ENCODE measurements at regions not wholly inside any gene's neighbourhood (a gene's known extent, or its start where the extent isn't known, plus 50 kb on each side); places are given as distances from the start of the nearest gene placed in this dataset.

DNA sequence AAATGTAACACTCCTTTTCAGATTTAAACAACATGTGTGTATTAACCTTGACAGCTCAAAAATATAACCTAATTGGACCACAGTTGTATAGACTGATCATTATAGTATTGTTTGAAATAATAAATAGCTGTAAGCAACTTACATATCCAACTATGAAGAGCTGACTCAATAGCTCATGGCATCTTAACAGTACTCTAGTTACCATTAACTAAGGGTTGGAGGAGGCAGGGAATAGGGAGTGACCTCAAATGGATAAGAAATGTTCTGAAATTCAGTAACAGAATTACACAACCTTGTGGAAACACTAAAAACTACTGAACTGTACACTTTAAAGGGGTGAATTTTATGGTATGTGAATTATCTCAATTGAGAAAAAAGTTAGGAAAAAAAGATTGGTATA lies 136.5 kb upstream of the CPEB2 start:
- DNase-seq (ENCODE audit: extremely low read depth in 1 of 11, low read depth in 9 of 11, low spot score in 4 of 11), result no peak

DNA sequence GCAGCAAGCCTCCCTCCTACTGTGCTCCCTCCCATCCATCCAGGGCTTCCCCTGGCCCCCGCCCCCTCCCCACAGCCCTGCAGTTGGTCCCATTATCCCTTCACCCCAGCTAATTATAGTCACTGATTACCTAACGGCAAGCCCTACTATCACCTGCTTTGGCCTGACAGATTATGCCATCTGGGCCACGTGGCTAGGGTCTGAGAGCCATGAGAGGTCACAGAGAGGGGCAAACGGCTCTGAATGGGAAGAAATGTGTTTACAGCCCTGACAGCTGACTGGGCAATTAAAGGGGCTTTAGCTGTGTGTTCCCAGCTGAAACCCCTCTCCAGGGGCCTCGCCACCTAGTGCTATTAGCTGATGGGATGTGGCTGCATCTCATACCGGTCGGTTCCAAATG lies 134.4 kb upstream of the CPEB2 start:
- DNase-seq (ENCODE audit: extremely low read depth in 1 of 11, low read depth in 9 of 11, low spot score in 4 of 11), result no peak

DNA sequence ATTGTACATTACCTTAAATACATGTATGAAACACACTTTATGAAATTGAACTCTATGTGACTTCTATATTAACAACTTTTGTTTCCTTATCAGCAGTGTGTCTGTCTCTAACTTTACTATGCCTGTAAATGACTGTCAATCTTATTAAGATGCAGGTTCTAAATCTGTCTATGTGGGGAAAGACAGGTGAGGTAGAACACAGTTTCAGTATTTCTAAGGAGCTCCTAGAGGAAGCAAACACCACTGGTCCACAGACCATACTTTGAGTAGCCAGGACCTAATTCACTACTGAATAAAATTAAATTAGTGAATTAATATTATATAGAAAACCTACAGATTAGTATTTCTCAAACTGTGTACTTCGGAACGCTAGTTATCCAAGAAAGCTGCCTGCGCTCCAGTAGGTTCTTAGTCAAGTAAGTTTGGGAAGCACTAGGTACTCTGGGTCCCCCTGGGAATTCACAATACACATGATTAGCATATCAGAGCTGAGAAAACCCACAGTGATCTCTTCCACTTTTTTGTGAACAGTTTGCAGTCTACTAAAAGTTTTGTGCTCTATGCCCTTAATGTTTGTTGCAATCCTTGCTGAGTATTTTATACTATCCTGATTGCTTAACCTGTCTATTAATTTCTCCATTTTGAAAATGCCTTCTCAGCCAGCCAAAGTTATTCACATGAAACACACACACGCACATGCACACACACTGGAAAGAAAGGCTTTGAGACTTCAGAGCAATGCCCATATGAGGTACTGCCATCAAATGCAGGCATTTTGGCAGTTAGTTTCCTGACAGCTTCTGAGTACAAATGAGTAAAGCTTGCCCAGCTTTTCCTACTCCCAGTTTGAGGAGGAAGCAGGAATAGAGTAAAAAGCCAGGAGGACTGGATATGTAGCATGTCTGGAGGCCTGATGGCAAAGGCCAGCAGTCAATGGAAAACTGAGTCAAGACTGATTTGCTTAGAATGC lies 133.6 kb upstream of the CPEB2 start:
- DNase-seq (ENCODE audit: extremely low read depth in 1 of 11, low read depth in 9 of 11, low spot score in 4 of 11), result no peak

DNA sequence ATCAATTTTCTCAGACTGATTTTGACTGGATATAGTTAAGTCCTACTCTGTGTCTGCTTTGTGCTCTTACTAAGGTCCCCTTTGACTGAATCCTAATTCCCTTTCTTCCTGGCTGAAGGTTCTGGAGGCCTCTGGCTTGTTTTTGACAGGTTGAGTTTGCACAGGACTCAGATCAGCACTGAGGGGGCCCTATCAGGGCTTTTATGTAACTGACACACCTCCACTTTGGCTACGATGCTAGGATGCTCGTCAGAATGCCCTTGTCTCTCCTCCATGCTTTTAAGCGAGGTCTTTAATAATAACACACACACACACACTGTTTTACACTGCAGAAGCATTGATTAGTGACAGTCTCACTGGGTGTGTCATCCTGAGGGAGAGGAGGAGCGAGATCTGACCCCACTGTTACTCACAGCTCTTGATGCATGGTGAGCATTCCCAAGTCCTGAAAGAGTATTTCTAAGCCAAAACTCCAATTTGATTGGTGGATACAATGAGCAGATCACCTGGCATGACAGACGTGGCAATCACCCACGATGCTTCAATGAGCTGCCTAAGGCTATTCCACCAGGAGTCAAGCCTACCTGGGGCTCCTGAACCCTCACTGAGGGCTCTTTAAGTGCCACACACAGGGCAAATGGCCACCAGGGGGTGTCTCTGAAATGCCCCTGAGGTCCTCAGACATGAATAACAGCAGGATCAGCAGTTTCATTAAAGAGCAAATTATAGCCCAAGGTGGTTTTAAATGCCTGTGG lies 130.4 kb upstream of the CPEB2 start:
- no peak for DNase-seq (ENCODE audit: extremely low read depth in 1 of 11, low read depth in 9 of 11, low spot score in 4 of 11)

DNA sequence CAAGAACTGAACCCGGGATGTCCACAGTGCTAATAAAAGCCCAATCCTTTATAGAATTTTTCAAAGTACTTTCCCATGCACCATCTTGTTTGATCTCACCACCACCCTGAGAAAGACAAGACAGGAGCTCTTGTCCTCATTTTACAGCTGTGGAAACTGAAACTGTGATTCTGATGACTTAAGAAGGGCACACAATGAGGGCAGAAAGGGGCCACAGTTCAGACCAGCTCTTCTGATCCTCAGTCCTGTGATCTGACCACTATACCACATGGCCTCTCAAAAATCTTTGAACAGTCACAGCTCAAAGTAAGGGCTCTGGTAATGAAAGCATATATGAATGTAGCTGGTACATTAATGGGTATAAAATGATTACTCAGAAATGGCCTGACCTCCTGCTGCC lies 127.3 kb upstream of the CPEB2 start:
- DNase-seq (ENCODE audit: extremely low read depth in 1 of 11, low read depth in 9 of 11, low spot score in 4 of 11), result no peak

DNA sequence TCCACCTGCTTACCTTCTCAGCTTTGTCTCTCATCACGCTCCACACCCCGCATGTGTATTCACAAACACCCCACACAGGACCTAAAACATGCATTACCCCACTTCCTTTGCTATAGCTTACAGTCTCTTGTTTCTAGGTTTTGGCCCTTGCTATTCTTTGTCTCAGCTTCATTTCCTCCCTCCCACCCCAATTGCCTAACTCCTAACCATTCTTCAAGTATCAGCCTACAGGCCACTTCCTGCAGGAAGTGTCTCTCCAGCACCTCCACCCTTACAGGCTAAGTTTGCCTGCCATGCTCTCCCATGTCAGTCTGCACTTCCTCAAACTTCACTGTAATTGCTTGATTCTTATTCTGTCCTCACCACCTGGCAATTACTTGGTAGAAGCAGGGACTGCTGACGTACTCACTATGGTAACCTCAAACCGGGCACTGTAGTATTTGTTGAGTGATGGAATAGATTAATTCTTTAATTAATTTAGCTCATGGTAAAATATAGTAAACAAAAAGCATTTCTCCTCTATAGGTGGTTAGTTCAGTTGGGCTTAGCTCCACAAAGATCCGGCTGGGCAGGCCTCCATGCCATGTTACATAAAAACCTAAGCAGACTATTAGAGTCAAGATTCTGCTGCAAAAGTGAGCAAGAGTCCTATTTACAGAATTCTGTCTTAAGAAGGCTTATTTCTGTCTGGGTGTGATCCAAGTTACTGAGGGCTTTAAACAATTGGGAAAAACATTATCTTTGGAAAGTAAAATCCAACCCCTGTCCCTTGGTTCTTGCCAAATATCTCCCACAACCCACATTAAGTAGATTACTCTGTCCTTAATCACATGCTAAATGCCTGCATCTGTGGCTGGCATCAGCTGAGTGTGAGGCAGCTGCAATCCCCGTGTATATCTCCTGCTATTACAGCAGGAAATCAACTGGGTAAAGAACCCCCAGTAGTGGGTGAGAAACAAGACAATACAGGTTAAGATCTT lies 124.7 kb upstream of the CPEB2 start:
- no peak for DNase-seq (ENCODE audit: extremely low read depth in 1 of 11, low read depth in 9 of 11, low spot score in 4 of 11)

DNA sequence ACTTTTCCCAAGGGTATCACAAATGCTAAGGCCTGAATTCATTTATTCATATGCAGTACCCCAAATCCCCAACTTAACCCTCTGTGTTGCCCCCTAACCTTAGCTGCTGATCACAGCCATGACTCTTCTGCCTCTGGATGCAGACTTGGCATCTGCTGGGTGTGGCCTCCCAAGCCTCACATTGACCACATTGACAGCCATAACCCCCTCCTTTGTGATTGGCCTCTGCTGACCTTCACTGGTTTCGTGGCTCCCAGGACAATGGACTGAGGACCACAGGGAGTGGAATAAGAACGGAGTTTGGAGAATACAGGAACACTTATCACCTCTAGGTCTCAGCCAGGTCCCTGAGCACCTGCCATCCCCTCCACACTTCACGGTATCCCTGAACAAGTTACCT lies 123.6 kb upstream of the CPEB2 start:
- no peak for DNase-seq (ENCODE audit: extremely low read depth in 1 of 11, low read depth in 9 of 11, low spot score in 4 of 11)

DNA sequence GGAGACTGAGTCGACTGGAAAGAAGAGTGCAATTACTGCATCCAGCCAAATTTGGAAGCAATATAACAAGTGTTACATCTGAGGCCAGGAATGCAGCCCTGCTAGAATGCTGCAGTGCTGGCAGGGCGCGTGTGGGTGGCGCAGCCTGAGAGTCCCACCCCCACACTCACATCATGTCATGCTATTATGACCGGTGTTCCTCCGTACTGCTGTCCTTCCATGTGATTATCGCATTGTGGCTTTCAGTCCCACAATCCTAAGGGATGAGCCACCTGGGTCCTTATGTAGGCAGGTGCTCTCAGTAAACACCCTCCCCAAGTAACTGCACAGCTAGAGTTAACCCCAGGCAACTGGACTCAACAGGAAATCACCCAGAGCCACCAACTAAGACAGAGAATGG lies 122.6 kb upstream of the CPEB2 start:
- no peak for DNase-seq (ENCODE audit: extremely low read depth in 1 of 11, low read depth in 9 of 11, low spot score in 4 of 11)

DNA sequence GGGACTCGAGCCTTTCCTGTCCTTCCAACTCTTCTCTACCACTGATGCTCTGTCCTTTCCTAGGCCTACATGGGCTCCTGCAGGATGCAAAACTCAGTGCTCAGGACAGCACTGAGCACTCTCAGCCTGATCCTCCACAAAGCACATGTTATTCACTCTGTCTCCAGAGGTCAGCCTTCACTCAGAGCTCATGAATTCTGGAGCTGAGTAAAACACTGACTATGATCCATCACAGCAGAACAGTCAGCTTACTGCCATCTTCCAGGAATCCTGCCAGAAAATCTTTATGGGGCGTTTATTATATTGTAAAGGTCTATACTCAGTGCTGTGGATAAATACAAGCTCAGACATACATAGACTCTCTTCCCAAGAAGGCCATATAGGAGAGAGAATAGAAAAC lies 121.5 kb upstream of the CPEB2 start:
- DNase-seq (ENCODE audit: extremely low read depth in 1 of 11, low read depth in 9 of 11, low spot score in 4 of 11), result no peak

DNA sequence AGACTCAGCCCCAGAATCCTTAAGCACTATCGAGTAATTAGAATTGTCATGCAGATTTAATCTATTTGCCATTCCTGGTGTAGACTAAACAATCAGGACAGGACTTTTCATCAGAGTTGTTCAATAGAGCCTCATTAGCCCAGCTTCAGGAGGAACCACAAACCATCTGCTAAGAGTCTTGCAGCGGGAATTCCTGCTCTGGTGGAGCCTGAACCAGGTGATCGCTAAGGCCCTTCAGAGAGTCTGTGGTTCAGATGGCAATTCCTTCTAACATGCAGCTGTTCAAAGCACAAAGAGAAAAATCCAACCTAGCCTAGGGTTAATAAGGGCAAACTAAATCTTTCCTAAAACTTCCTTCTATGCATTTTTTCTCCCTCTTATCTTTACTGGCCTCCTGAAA lies 119.1 kb upstream of the CPEB2 start:
- DNase-seq (ENCODE audit: extremely low read depth in 1 of 11, low read depth in 9 of 11, low spot score in 4 of 11), result no peak

DNA sequence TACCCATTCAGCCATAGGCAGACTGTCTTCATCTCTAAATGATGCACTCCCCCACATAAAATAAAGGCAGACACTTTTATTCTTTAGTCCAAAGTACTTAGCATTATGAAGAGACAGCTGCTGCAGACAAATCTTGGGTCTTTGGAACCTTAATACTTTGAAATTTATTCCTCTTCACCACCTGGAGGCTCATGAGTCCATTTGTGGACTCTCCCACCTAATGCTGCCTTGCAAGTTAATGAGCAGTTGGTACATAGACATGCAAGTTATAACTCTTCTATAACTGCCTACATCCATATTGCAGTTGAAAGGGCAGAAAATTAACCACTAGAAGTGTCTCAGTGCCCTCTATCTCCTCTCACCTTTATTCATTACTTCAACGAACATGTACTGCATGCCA lies 118.6 kb upstream of the CPEB2 start:
- no peak for DNase-seq (ENCODE audit: extremely low read depth in 1 of 11, low read depth in 9 of 11, low spot score in 4 of 11)

DNA sequence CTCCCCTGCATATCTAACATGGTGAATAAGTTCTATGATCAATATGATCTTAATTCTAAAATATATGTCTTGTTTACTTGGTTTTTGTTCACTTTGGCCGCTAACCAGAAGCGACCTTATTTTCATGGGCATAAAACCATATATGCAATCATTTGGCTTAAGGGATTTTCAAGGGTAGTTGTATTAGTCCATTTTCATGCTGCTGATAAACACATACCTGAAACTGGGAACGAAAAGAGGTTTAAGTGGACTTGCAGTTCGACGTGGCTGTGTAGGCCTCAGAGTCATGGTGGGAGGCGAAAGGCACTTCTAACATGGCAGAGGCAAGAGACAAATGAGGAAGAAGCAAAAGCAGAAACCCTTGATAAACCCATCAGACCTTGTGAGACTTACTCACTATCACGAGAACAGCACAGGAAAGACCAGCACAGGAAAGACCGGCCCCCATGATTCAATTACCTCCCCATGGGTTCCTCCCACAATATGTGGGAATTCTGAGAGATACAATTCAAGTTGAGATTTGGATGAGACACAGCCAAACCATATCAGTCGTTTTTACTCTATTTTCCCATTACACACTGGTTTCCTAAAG lies 114.3 kb upstream of the CPEB2 start:
- no peak for DNase-seq (ENCODE audit: extremely low read depth in 1 of 11, low read depth in 9 of 11, low spot score in 4 of 11)

DNA sequence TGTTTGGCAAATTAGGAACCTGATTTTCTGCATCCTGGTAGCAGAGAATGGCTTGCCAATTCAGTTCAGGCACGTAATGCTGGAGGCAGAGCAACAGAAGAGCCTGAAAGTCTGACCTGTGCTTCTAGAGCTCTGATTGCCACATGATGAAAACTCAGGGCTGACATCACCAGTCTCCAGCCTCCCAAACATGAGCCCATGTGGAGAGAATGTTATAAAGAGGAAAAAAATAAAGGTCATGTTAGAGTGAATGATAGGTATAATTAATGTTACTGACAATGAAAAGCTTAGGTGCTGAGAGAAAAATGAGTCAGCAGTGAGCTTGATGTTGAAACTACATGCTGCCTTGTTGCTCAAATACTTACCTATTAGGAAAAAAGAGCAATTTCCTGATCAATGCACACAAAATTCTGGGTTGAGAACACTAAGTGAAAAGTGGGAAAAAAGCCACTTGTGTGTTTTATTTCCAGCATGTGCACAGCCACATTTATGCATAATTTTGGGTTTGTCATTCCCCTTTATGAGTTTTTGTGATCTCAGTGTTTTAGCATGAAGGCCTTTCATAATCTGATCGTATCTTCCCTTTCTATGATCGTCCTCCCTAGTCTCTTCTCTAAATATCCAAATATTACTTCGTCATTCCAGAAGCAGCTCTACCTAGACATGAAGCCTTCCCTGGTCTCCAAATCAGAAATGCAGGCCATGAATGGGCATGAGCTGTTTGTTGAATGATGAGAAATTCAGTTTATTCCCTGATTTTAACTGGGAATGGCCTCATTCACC lies 113.3 kb upstream of the CPEB2 start:
- DNase-seq (ENCODE audit: extremely low read depth in 1 of 11, low read depth in 9 of 11, low spot score in 4 of 11), result no peak

DNA sequence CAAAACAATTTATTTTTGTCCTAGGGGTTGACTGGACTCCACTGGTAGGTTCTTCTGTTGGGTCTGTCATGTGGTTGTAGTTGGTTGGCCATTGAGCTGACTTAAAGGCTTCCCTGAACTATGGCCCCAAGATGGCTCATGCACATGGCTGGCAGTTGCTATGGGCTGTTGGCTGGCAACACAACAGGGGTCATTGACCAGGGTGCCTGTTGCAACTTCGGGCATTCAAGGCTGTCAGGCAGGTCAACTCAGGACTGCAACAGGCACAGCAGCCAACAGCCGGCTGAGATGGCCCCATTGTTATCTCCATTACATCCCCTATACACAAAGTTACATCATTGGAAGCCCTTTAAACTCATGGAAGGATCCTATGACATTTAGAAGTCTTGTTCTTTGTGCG lies 109.7 kb upstream of the CPEB2 start:
- DNase-seq (ENCODE audit: extremely low read depth in 1 of 11, low read depth in 9 of 11, low spot score in 4 of 11), result no peak

DNA sequence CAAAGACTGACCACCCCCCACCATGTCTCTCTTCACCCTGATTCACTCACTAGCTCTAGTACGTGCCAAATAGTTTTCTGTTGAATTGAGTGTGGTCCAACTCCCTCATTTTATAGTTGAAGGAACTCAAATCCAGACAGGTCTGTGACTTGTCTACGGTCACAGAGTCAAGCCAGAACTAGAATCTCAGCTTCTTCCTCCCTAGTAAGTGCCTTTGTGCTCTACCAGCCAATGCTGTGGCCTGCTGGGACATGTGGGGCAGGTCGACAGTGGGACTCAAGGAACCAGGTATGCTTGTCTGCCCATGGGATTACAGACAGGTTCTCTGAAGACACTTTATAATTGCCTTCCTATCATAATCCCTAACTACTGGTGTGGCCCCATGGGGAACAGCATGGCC lies 108.6 kb upstream of the CPEB2 start:
- DNase-seq (ENCODE audit: extremely low read depth in 1 of 11, low read depth in 9 of 11, low spot score in 4 of 11), result no peak

DNA sequence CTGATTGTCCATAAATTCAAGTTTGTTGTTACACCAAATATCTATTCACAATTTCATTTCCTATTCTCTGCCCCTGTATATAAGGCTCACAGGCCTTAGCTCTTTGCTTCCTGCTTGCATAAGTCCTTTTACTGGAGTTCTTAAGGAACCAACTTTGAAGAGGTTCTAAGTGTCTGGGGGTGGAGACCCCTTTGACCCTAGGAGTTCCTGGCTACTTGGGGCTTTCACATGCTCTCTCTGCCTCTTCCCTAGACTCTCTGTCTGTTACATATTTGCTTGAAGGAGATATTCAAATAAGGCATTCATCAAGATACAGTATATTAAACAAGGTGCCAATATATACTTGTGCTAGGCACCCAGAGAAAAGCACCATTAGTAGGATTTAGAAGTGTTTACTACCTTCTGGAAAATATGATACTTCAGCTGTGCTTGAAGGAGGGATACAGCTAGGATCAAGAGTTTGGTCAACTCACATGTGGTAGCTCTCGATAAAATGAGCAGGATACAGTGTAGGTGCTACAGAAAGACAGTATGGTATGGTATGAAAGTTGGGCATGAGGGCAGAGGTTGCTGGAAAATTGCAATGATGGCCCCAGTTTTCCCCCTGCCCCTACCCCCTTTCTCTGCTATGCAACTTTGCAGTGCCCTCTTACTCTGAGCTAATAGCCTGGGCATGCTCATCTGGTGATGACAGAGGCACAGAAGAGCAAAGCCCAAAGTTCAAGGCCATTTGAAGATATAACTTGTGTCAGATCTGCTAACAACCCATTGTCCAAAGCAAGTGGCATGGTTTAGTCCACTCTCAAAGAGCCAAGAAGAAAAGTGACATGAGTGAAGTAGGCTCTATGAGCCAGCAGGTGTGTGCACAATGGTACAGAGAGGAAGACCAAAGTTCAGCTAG lies 107.6 kb upstream of the CPEB2 start:
- no peak for DNase-seq (ENCODE audit: extremely low read depth in 1 of 11, low read depth in 9 of 11, low spot score in 4 of 11)

DNA sequence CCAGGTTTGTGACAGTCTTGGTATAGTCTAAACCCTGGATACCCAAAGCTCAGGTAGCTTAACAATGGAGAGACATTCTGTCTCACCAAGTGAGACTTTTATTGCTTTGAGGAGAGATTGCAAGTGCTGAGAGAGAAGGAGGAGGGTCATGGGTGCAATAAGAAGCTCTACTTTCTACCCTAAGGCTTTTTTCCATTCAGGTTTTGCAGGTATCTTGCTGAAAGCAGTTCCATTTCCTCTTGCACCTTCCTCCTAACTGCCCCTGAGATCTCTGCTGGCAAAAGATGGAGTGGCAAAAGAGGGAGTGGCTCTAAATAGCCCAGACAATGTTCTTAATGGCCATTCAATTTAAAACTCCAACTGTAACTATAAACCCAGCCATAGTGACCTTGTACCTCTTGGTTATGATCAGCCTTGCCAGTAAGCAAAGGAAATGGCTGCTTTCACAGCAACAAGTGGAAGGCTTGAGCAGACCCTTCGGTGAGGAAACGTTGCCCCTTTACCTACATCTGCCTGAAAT lies 105.6 kb upstream of the CPEB2 start:
- no peak for DNase-seq (ENCODE audit: extremely low read depth in 1 of 11, low read depth in 9 of 11, low spot score in 4 of 11)

Measured in renal cortex interstitium (tissue), 11 donors.